ENCODE measurements at regions not wholly inside any gene's neighbourhood (a gene's known extent, or its start where the extent isn't known, plus 50 kb on each side); places are given as distances from the start of the nearest gene placed in this dataset.

- TF ChIP-seq, protein P1, sequence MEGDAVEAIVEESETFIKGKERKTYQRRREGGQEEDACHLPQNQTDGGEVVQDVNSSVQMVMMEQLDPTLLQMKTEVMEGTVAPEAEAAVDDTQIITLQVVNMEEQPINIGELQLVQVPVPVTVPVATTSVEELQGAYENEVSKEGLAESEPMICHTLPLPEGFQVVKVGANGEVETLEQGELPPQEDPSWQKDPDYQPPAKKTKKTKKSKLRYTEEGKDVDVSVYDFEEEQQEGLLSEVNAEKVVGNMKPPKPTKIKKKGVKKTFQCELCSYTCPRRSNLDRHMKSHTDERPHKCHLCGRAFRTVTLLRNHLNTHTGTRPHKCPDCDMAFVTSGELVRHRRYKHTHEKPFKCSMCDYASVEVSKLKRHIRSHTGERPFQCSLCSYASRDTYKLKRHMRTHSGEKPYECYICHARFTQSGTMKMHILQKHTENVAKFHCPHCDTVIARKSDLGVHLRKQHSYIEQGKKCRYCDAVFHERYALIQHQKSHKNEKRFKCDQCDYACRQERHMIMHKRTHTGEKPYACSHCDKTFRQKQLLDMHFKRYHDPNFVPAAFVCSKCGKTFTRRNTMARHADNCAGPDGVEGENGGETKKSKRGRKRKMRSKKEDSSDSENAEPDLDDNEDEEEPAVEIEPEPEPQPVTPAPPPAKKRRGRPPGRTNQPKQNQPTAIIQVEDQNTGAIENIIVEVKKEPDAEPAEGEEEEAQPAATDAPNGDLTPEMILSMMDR (conservative IDR thresholded peaks at IDR 0.05): no peak
- no peak for TF ChIP-seq ZFX (IDR thresholded peaks at IDR 0.05)
These were observed 85.6 kb upstream of the BEND6 start for GRCh38 chr6:56869346-56869745.
